MCF 10A (cell line): ENCODE measurements at regions not wholly inside any gene's neighbourhood (a gene's known extent, or its start where the extent isn't known, plus 50 kb on each side); places are given as distances from the start of the nearest gene placed in this dataset.
A peak's percentile ranks its signal among the peaks of the same experiment; 100 is the strongest.

Source experiments
- BruUV-seq: library from RNA; stranded (reverse); fragments of 400-500 nt; replicated peaks from 2 replicates; lab custom pipeline; 2021; lab: Mats Ljungman, UMichigan
- CTCF ChIA-PET: fragments of 300-600 bp; sonication (Branson Sonifier 250); formaldehyde crosslinking; extraction: SDS; loops from one replicate; lab custom pipeline; 2021; ENCODE audit warnings: antibody characterized with exemption, inconsistent platforms; lab: Yijun Ruan, JAX
- POLR2A ChIA-PET: fragments of 300-600, 350-650 bp; sonication (Branson Sonifier 250); formaldehyde crosslinking; extraction: SDS; loops from one replicate; lab custom pipeline; 2020; ENCODE audit warnings: antibody characterized with exemption, inconsistent platforms; lab: Yijun Ruan, JAX
- DNase-seq: peaks from one replicate; pipeline ENCODE4 v3.0.0-alpha.2; 2018; ENCODE audit not compliant: unreplicated experiment
- H3K27ac Mint-ChIP-seq: one replicate; pipeline ENCODE4 v1.8.0; 2022; ENCODE audit warnings: mild to moderate bottlenecking, low read depth, mixed read lengths; ENCODE audit not compliant: unreplicated experiment
- H3K27me3 Mint-ChIP-seq: one replicate; pipeline ENCODE4 v1.8.0; 2022; ENCODE audit warnings: mixed read lengths; ENCODE audit not compliant: insufficient read depth, unreplicated experiment
- H3K36me3 Mint-ChIP-seq: one replicate; pipeline ENCODE4 v1.8.0; 2022; ENCODE audit warnings: mild to moderate bottlenecking, moderate library complexity, mixed read lengths; ENCODE audit not compliant: insufficient read depth, unreplicated experiment
- H3K4me1 Mint-ChIP-seq: one replicate; pipeline ENCODE4 v1.8.0; 2022; ENCODE audit warnings: mixed read lengths; ENCODE audit not compliant: insufficient read depth, unreplicated experiment
- H3K4me3 Mint-ChIP-seq: one replicate; pipeline ENCODE4 v1.8.0; 2022; ENCODE audit warnings: mild to moderate bottlenecking, moderate library complexity, mixed read lengths; ENCODE audit not compliant: unreplicated experiment
- H3K9me3 Mint-ChIP-seq: one replicate; pipeline ENCODE4 v1.8.0; 2022; ENCODE audit warnings: mixed read lengths; ENCODE audit not compliant: unreplicated experiment
- CTCF ChIP-seq: fragments of 200-600 bp; IDR thresholded peaks from one replicate; pipeline ENCODE4 v1.8.0; 2022; ENCODE audit warnings: antibody characterized with exemption, mild to moderate bottlenecking; ENCODE audit not compliant: unreplicated experiment
- intact Hi-C: fragments of 100-400 bp; cut with micrococcal nuclease; formaldehyde crosslinking; loops from 2 replicates; pipeline ENCODE4 v1.14.1; 2022

DNA sequence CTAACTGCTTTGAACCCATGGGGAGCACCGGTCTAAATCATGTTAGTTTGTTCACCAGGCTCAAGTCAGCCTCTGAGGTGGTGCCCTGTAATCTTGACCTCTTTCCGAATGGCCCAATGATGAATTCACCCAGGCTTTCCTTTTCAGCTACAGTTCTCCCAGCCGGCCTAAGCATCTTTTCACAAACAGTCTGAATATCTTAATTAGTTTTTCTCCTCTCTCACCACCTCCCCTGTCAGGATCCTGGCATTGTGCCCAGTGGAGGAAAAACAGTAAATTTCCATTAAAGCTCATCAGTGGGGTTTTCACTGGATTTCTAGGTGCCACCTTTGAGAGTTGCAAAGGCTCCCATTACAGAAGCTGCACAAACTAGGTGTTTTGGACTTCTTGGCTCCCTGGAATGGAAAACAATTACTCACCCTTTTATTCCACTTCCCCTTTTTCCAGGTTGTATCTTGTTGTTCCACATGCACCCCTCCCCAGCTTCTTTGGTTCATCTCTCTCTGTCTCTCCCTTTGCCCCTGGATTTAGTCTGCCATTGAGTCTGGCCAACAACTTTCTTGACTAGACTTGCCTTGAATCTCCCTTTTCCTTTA, 69.4 kb upstream of the ADAMTSL1 start:
- Mint-ChIP-seq H3K4me3 (no peak overlapping the region), H3K27ac (no peak overlapping the region), H3K27me3 (no peaks in the 10 kb centered on the region), H3K4me1 (peaks cover 15% of the 10 kb centered on the region), H3K36me3 (no peaks in the 10 kb centered on the region), H3K9me3 (no peaks in the 10 kb centered on the region)
- ChIA-PET CTCF (interaction anchor here (0.6 to 2.3 kb wide), 10 partner anchors 38 to 625 kb away, joined by 3 to 16 read pairs (median 3); no protein-coding TSS in a partner anchor), POLR2A (no interaction called here)
- no peak for TF ChIP-seq CTCF
- BruUV-seq: no TSS peak
- DNase-seq: no peak
- intact Hi-C loops: loop anchor here (5.0 kb wide), 2 partner anchors 418 to 623 kb away; no protein-coding TSS in a partner anchor

DNA sequence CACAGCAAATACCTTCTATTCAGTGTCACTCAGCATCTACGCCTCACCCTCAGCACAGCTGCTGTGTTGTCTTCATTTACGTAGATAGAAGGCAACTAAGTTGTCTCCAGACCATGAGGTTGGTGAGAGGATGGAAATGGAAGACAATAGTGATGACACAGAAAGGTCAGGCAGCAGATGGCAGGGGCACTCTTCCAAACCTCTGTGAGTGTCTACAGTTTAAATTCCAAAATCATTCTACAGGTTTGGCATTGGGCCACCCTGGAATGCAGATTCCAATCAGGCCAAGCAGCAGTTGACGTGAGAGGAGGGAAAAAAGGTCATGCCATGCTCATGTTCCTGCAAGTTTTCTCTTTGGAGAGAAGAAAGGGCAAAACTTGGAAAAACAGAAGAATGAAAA, 68.7 kb upstream of the ADAMTSL1 start:
- Mint-ChIP-seq H3K4me1 (peaks cover 15% of the 10 kb centered on the region), H3K36me3 (no peaks in the 10 kb centered on the region)

DNA sequence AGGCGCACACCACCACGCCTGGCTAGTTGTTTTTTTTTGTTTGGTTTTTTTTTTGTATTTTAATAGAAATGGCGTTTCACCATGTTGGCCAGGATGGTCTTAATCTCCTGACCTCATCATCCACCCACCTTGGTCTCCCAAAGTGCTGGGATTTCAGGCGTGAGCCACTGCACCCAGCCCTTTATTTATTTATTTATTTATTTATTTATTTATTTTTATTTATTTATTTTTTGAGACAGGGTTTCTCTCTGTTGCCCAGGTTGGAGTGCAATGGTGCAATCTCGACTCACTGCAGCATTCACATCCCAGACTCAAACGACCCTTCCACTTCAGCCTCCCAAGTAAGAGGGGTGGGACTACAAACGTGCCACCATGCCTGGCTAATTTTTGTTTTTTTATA, 63.0 kb upstream of the ADAMTSL1 start:
- DNase-seq: no peak
- CTCF ChIA-PET: no interaction called here

More for the DNA sequence above, 68.7 kb upstream of the ADAMTSL1 start:
- ChIA-PET CTCF (interaction anchor here (0.7 to 2.3 kb wide), 9 partner anchors 22 to 605 kb away, joined by 3 to 16 read pairs (median 3); no protein-coding TSS in a partner anchor), POLR2A (interaction anchor here (0.6 kb wide), 1 partner anchor 57 kb away, joined by 3 read pairs; no protein-coding TSS in a partner anchor)
- Mint-ChIP-seq H3K4me3 (no peak overlapping the region), H3K9me3 (no peaks in the 10 kb centered on the region), H3K27ac (no peak overlapping the region), H3K27me3 (no peaks in the 10 kb centered on the region)
- BruUV-seq: no TSS peak
- DNase-seq: peak; percentile 61
- intact Hi-C loops: loop anchor here (5.0 kb wide), 2 partner anchors 417 to 622 kb away; no protein-coding TSS in a partner anchor
- TF ChIP-seq CTCF: peak; percentile 13

More for the DNA sequence above, 63.0 kb upstream of the ADAMTSL1 start:
- no peak for TF ChIP-seq CTCF
- no peaks in the 10 kb centered on the region for H3K27me3 Mint-ChIP-seq
- H3K4me3 Mint-ChIP-seq: no peak overlapping the region
- POLR2A ChIA-PET: no interaction called here
- H3K36me3 Mint-ChIP-seq: no peaks in the 10 kb centered on the region
- peaks cover 5% of the 10 kb centered on the region for H3K4me1 Mint-ChIP-seq
- no TSS peak for BruUV-seq
- H3K27ac Mint-ChIP-seq: no peak overlapping the region
- intact Hi-C loops: no loop called here
- H3K9me3 Mint-ChIP-seq: no peaks in the 10 kb centered on the region
